HCT116 (cell line): ENCODE measurements at regions not wholly inside any gene's neighbourhood (a gene's known extent, or its start where the extent isn't known, plus 50 kb on each side); places are given as distances from the start of the nearest gene placed in this dataset.

ENCODE experiments used
- ATAC-seq: fragments of 200-7000 bp; cut with Tn5 transposase; 2 replicates; pipeline ENCODE4 v1.9.1; 2020; ENCODE audit warnings: mild to moderate bottlenecking, moderate library complexity
- BruUV-seq: library from RNA; stranded (reverse); fragments of 400-500 nt; replicated peaks from 2 replicates; lab custom pipeline; 2021; lab: Mats Ljungman, UMichigan
- CTCF ChIA-PET: fragments of 300-600 bp; sonication (Branson Sonifier 250); formaldehyde crosslinking; loops from one replicate; lab custom pipeline; 2021; ENCODE audit warnings: antibody characterized with exemption; lab: Charles Lee
- POLR2A ChIA-PET: fragments of 300-600, 350-600 bp; sonication (Branson Sonifier 250); formaldehyde crosslinking; loops from one replicate; lab custom pipeline; 2021; ENCODE audit warnings: antibody characterized with exemption; lab: Charles Lee
- RAD21 ChIA-PET, 2 experiments: fragments of 300-600 bp; sonication (Branson Sonifier 250); formaldehyde crosslinking; loops; one replicate each; lab custom pipeline; 2023; ENCODE audit warnings: low total read pairs in 2 of 2; ENCODE audit not compliant: uncharacterized antibody in 2 of 2, unreplicated experiment in 2 of 2, low non-redundant PET in 1 of 2; lab: Charles Lee
- DNase-seq: peaks from one replicate; pipeline ENCODE4 v3.0.0-alpha.2; 2010; ENCODE audit warnings: low read depth, low spot score
- H2AFZ ChIP-seq: fragments of 200-600 bp; shearing (Covaris generic), sonication (generic); 2 replicates; pipeline ENCODE4 v1.6.1; 2017; ENCODE audit warnings: low read depth, mixed run types, mixed read lengths, antibody characterized with exemption, low read length; ENCODE audit not compliant: poor library complexity, severe bottlenecking
- H3K27ac ChIP-seq: 2 replicates; pipeline ENCODE4 v1.5.1; 2012; ENCODE audit warnings: low read depth, low read length
- H3K27me3 ChIP-seq: fragments of 200-600 bp; sonication (generic); 2 replicates; pipeline ENCODE4 v1.6.1; 2016; ENCODE audit warnings: mixed run types, low read length, mixed read lengths; ENCODE audit not compliant: insufficient read depth
- H3K36me3 ChIP-seq, 2 experiments: fragments of 200-500 bp in 1 of 2; fragments of 200-600 bp in 1 of 2; sonication (Bioruptor generic) in 1 of 2; sonication (generic) in 1 of 2; 2 replicates each; pipeline versions ENCODE4 v1.5.1 to v1.6.1; 2014 to 2016; ENCODE audit warnings: low read length in 2 of 2, inconsistent platforms in 1 of 2, mixed read lengths in 1 of 2, mixed run types in 1 of 2; ENCODE audit not compliant: insufficient read depth in 2 of 2, control insufficient read depth in 1 of 2
- H3K4me1 ChIP-seq, 2 experiments: fragments of 200-600 bp in 1 of 2; sonication (generic) in 1 of 2; 2 replicates each; pipeline versions ENCODE4 v1.5.1 to v1.6.1; 2012 to 2017; ENCODE audit warnings: low read length in 2 of 2, inconsistent platforms in 1 of 2, mild to moderate bottlenecking in 1 of 2, mixed read lengths in 1 of 2, mixed run types in 1 of 2, moderate library complexity in 1 of 2; ENCODE audit not compliant: insufficient read depth in 2 of 2, control insufficient read depth in 1 of 2
- H3K4me2 ChIP-seq: fragments of 200-600 bp; sonication (generic); 2 replicates; pipeline ENCODE4 v1.6.1; 2017; ENCODE audit warnings: mixed run types, low read length, mixed read lengths
- H3K4me3 ChIP-seq, 2 experiments: fragments of 200-600 bp in 1 of 2; sonication (generic) in 1 of 2; replicated peaks in 1 of 2; 2 replicates each; pipeline ENCODE4 v1.5.1; 2011 to 2016; ENCODE audit warnings: low read length in 2 of 2, control low read depth in 1 of 2, low read depth in 1 of 2, mild to moderate bottlenecking in 1 of 2, mixed read lengths in 1 of 2, mixed run types in 1 of 2
- H3K79me2 ChIP-seq: fragments of 200-600 bp; sonication (generic); 2 replicates; pipeline ENCODE4 v1.6.1; 2017; ENCODE audit warnings: mild to moderate bottlenecking, mixed run types, low read length, moderate library complexity, mixed read lengths; ENCODE audit not compliant: insufficient read depth
- H3K9ac ChIP-seq: fragments of 200-600 bp; sonication (generic); 2 replicates; pipeline ENCODE4 v1.6.1; 2016; ENCODE audit warnings: low read length, mixed read lengths
- H3K9me2 ChIP-seq: fragments of 200-600 bp; sonication (generic), shearing (Covaris generic); 2 replicates; pipeline ENCODE4 v1.6.1; 2017; ENCODE audit warnings: mixed run types, mild to moderate bottlenecking, moderate library complexity; ENCODE audit not compliant: insufficient read depth
- H3K9me3 ChIP-seq, 2 experiments: fragments of 200-500 bp in 1 of 2; fragments of 200-600 bp in 1 of 2; sonication (Bioruptor generic) in 1 of 2; sonication (generic) in 1 of 2; 2 replicates each; pipeline ENCODE4 v1.6.1; 2014 to 2017; ENCODE audit warnings: low read length in 2 of 2, mixed read lengths in 2 of 2, inconsistent platforms in 1 of 2, low read depth in 1 of 2, mild to moderate bottlenecking in 1 of 2, mixed run types in 1 of 2, moderate library complexity in 1 of 2; ENCODE audit not compliant: control insufficient read depth in 1 of 2, insufficient read depth in 1 of 2
- H4K20me1 ChIP-seq: fragments of 200-600 bp; sonication (generic), shearing (Covaris generic); 2 replicates; pipeline ENCODE4 v1.6.1; 2017; ENCODE audit warnings: mixed run types, mild to moderate bottlenecking, moderate library complexity; ENCODE audit not compliant: insufficient read depth
- CBX3 ChIP-seq: IDR thresholded peaks from 2 replicates; pipeline ENCODE4 v1.6.1; 2012; ENCODE audit warnings: low read depth
- ELF1 ChIP-seq: IDR thresholded peaks from 2 replicates; pipeline ENCODE4 v1.6.1; 2012; ENCODE audit warnings: low read depth, borderline replicate concordance
- EZH2phosphoT487 ChIP-seq: fragments of 200-600 bp; IDR thresholded peaks from 2 replicates; pipeline ENCODE4 v1.6.1; 2018; ENCODE audit warnings: antibody characterized with exemption, borderline replicate concordance
- POLR2A ChIP-seq: IDR thresholded peaks from 2 replicates; pipeline ENCODE4 v1.7.0; 2011; ENCODE audit warnings: borderline replicate concordance; ENCODE audit not compliant: insufficient read depth, insufficient read length; ENCODE audit errors: extremely low read depth
- POLR2AphosphoS5 ChIP-seq: IDR thresholded peaks from 2 replicates; pipeline ENCODE4 v1.6.1; 2011; ENCODE audit warnings: mild to moderate bottlenecking, low read depth, low read length, moderate library complexity
- RAD21 ChIP-seq: IDR thresholded peaks from 2 replicates; pipeline ENCODE4 v1.6.1; 2012; ENCODE audit warnings: low read depth, mild to moderate bottlenecking
- SIN3A ChIP-seq: IDR thresholded peaks from 2 replicates; pipeline ENCODE4 v1.6.1; 2012; ENCODE audit warnings: low read depth
- TCF7L2 ChIP-seq: IDR thresholded peaks from 2 replicates; pipeline ENCODE4 v1.7.0; 2011; ENCODE audit warnings: borderline replicate concordance, inconsistent platforms; ENCODE audit not compliant: insufficient read depth, insufficient read length; ENCODE audit errors: extremely low read depth
- YY1 ChIP-seq: IDR thresholded peaks from 2 replicates; pipeline ENCODE4 v1.6.1; 2011; ENCODE audit warnings: low read length, low read depth, moderate library complexity, mild to moderate bottlenecking; ENCODE audit not compliant: insufficient replicate concordance; ENCODE audit errors: extremely low read depth
- ZNF274 ChIP-seq: fragments of 200-500 bp; sonication (Bioruptor generic); IDR thresholded peaks from 2 replicates; pipeline ENCODE4 v1.6.1; 2014; ENCODE audit warnings: mild to moderate bottlenecking, low read depth, low read length, inconsistent platforms
- intact Hi-C: fragments of 100-400 bp; cut with micrococcal nuclease; formaldehyde crosslinking; loops from 2 replicates; pipeline ENCODE4 v1.10.0; 2022
- TF ChIP-seq, protein P1 (sequence below): IDR thresholded peaks from 2 replicates; pipeline ENCODE4 v1.6.1; 2011; ENCODE audit warnings: mild to moderate bottlenecking, low read length, moderate library complexity; ENCODE audit not compliant: insufficient replicate concordance; ENCODE audit errors: extremely low read depth
- TF ChIP-seq, protein P2 (sequence below): IDR thresholded peaks from 2 replicates; pipeline ENCODE4 v1.6.1; 2012; ENCODE audit warnings: low read depth

DNA sequence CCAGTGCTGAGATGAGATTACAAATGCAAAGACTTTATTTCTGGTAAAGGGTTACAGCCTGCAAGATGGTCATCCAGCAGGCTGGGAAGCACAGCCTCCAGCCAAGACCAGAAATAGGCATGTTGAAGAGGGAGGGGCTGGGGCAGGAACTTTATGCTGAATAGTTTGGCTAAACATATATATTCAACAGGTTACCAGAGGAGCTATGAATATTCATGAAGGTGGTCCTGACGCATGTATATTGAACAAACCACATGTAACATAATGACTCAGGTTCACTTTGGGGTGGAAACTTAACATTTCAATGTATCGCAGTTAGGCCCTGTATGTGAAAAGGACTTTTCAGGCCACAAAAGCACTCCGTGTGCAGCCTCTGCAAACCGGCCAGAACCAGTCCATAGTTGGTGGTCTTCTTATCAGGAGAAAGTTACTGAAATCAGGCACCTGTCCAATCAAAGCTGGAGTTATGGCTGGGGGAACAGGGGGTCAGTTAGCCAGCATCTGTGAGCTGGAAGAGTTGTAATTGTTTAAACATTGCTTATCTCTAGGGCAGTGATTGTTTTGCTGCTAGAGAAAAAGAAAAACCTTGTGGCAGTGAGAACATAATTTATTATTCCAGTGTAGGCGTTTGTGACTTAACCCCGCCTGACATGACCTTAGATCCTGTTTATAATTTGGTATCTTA lies 372.9 kb upstream of the AUTS2 start:
- H3K4me3 ChIP-seq: no peak overlapping the region
- H3K9me2 ChIP-seq: no peaks in the 10 kb centered on the region
- no peak overlapping the region for H3K9ac ChIP-seq
- no peak overlapping the region for H3K4me2 ChIP-seq
- no peaks in the 10 kb centered on the region for H3K4me1 ChIP-seq
- ChIA-PET RAD21 (no interaction called here), CTCF (no interaction called here), POLR2A (no interaction called here)
- intact Hi-C loops: no loop called here
- no peaks in the 10 kb centered on the region for H3K27me3 ChIP-seq
- H2AFZ ChIP-seq: no peak overlapping the region
- TF ChIP-seq POLR2A (no peak), POLR2AphosphoS5 (no peak), YY1 (no peak), ELF1 (no peak), CBX3 (no peak), ZNF274 (no peak), SIN3A (no peak), RAD21 (no peak), EZH2phosphoT487 (no peak), TCF7L2 (no peak)
- TF ChIP-seq, protein P1, sequence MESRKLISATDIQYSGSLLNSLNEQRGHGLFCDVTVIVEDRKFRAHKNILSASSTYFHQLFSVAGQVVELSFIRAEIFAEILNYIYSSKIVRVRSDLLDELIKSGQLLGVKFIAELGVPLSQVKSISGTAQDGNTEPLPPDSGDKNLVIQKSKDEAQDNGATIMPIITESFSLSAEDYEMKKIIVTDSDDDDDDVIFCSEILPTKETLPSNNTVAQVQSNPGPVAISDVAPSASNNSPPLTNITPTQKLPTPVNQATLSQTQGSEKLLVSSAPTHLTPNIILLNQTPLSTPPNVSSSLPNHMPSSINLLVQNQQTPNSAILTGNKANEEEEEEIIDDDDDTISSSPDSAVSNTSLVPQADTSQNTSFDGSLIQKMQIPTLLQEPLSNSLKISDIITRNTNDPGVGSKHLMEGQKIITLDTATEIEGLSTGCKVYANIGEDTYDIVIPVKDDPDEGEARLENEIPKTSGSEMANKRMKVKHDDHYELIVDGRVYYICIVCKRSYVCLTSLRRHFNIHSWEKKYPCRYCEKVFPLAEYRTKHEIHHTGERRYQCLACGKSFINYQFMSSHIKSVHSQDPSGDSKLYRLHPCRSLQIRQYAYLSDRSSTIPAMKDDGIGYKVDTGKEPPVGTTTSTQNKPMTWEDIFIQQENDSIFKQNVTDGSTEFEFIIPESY: no peak
- TF ChIP-seq, protein P2, sequence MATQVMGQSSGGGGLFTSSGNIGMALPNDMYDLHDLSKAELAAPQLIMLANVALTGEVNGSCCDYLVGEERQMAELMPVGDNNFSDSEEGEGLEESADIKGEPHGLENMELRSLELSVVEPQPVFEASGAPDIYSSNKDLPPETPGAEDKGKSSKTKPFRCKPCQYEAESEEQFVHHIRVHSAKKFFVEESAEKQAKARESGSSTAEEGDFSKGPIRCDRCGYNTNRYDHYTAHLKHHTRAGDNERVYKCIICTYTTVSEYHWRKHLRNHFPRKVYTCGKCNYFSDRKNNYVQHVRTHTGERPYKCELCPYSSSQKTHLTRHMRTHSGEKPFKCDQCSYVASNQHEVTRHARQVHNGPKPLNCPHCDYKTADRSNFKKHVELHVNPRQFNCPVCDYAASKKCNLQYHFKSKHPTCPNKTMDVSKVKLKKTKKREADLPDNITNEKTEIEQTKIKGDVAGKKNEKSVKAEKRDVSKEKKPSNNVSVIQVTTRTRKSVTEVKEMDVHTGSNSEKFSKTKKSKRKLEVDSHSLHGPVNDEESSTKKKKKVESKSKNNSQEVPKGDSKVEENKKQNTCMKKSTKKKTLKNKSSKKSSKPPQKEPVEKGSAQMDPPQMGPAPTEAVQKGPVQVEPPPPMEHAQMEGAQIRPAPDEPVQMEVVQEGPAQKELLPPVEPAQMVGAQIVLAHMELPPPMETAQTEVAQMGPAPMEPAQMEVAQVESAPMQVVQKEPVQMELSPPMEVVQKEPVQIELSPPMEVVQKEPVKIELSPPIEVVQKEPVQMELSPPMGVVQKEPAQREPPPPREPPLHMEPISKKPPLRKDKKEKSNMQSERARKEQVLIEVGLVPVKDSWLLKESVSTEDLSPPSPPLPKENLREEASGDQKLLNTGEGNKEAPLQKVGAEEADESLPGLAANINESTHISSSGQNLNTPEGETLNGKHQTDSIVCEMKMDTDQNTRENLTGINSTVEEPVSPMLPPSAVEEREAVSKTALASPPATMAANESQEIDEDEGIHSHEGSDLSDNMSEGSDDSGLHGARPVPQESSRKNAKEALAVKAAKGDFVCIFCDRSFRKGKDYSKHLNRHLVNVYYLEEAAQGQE: no peak
- H3K36me3 ChIP-seq: no peaks in the 10 kb centered on the region
- ATAC-seq (no peak), DNase-seq (no peak)
- H4K20me1 ChIP-seq: no peaks in the 10 kb centered on the region
- H3K9me3 ChIP-seq: peaks cover 4 to 12% of the 10 kb centered on the region in 2 experiments; a peak in 2 of 4 replicates
- BruUV-seq: no TSS peak
- no peaks in the 10 kb centered on the region for H3K79me2 ChIP-seq
- H3K27ac ChIP-seq: no peak overlapping the region
